GM13977 (cell line): ENCODE measurements at regions not wholly inside any gene's neighbourhood (a gene's known extent, or its start where the extent isn't known, plus 50 kb on each side); places are given as distances from the start of the nearest gene placed in this dataset.
A peak's percentile ranks its signal among the peaks of the same experiment; 100 is the strongest.

Experiments used
- DNase-seq: peaks from one replicate; pipeline ENCODE4 v3.0.0; 2012; ENCODE audit warnings: low spot score
- CTCF ChIP-seq: IDR thresholded peaks from 2 replicates; pipeline ENCODE4 v1.5.1; 2012; ENCODE audit warnings: mild to moderate bottlenecking, control low read depth; ENCODE audit not compliant: insufficient read depth; ENCODE audit errors: extremely low read depth, missing control alignments
- in situ Hi-C: fragments of 300-500 bp; cut with MboI; formaldehyde crosslinking; loops from one replicate; pipeline ENCODE4 v1.12.0; 2022; ENCODE audit warnings: low sequenced_read_pairs, low pct_unique_long_range_greater_than_20kb, mixed read lengths, inconsistent platforms; ENCODE audit not compliant: unreplicated experiment

GRCh38 chr10:29931833-29932232 lies 127.6 kb downstream of the JCAD start:
- TF ChIP-seq CTCF, result no peak
- in situ Hi-C loops, result no loop called here

GRCh38 chr10:29929006-29929405 lies 130.4 kb downstream of the JCAD start:
- in situ Hi-C loops, result no loop called here
- no peak for TF ChIP-seq CTCF
- no peak for DNase-seq

More at GRCh38 chr10:29931833-29932232, 127.6 kb downstream of the JCAD start:
- DNase-seq, result no peak

GRCh38 chr10:29926693-29927048 lies 132.7 kb downstream of the JCAD start:
- DNase-seq, result no peak
- in situ Hi-C loops, result no loop called here
- TF ChIP-seq CTCF, result peak; percentile 8

- TF ChIP-seq CTCF, result no peak
- in situ Hi-C loops, result no loop called here
- DNase-seq, result no peak
These were observed 133.4 kb downstream of the JCAD start for GRCh38 chr10:29925771-29926692.

GRCh38 chr10:29924436-29924835 lies 134.9 kb downstream of the JCAD start:
- in situ Hi-C loops, result no loop called here
- TF ChIP-seq CTCF, result no peak
- no peak for DNase-seq

GRCh38 chr10:29923416-29923965 lies 135.9 kb downstream of the JCAD start:
- in situ Hi-C loops, result no loop called here
- DNase-seq, result no peak
- TF ChIP-seq CTCF, result no peak
